CD4-positive, alpha-beta T cell (primary cell): ENCODE measurements at regions not wholly inside any gene's neighbourhood (a gene's known extent, or its start where the extent isn't known, plus 50 kb on each side); places are given as distances from the start of the nearest gene placed in this dataset.
A peak's percentile ranks its signal among the peaks of the same experiment; 100 is the strongest.

Source experiments
- ATAC-seq: fragments of 200-7000 bp; cut with Tn5 transposase; one replicate; pipeline ENCODE4 v1.10.0; 2022; ENCODE audit warnings: mild to moderate bottlenecking; ENCODE audit not compliant: poor library complexity
- CTCF ChIA-PET: fragments of 350-600 bp; sonication (Branson Sonifier 250); formaldehyde crosslinking; loops from one replicate; lab custom pipeline; 2021; ENCODE audit warnings: antibody characterized with exemption, inconsistent platforms; lab: Charles Lee
- POLR2A ChIA-PET: fragments of 350-600 bp; sonication (Branson Sonifier 250); formaldehyde crosslinking; loops from one replicate; lab custom pipeline; 2021; ENCODE audit warnings: antibody characterized with exemption, inconsistent platforms; lab: Charles Lee
- DNase-seq, 14 experiments: peaks; one replicate each; pipeline ENCODE4 v3.0.0-alpha.2; 2013 to 2020; ENCODE audit warnings: mixed read lengths in 2 of 14
- H3K27ac ChIP-seq, 2 donors: one replicate each; pipeline versions ENCODE4 v1.5.1 to v1.7.0; 2013; ENCODE audit warnings: low read length in 2 of 2, low read depth in 1 of 2, mild to moderate bottlenecking in 1 of 2
- H3K27me3 ChIP-seq, 2 experiments: 1 replicate in 1 of 2; 2 replicates in 1 of 2; pipeline versions ENCODE4 v1.6.1 to v1.7.0; 2013; ENCODE audit warnings: low read length in 2 of 2, control low read depth in 1 of 2, mild to moderate bottlenecking in 1 of 2, moderate library complexity in 1 of 2; ENCODE audit not compliant: insufficient read depth in 2 of 2, control insufficient read depth in 1 of 2
- H3K36me3 ChIP-seq: one replicate; pipeline ENCODE4 v1.6.1; 2013; ENCODE audit warnings: low read length, control low read depth; ENCODE audit not compliant: insufficient read depth
- H3K4me1 ChIP-seq: one replicate; pipeline ENCODE4 v1.6.1; 2013; ENCODE audit warnings: low read length, control low read depth; ENCODE audit not compliant: insufficient read depth
- H3K4me3 ChIP-seq: one replicate; pipeline ENCODE4 v1.5.1; 2013; ENCODE audit warnings: mild to moderate bottlenecking, low read length, moderate library complexity
- H3K9me3 ChIP-seq, 2 experiments: 1 replicate in 1 of 2; 2 replicates in 1 of 2; pipeline versions ENCODE4 v1.6.1 to v1.7.0; 2013; ENCODE audit warnings: low read length in 2 of 2, mild to moderate bottlenecking in 2 of 2, control low read depth in 1 of 2, moderate library complexity in 1 of 2; ENCODE audit not compliant: control insufficient read depth in 1 of 2, insufficient read depth in 1 of 2
- H3K27ac Mint-ChIP-seq: one replicate; pipeline ENCODE4 v1.8.0; 2020; ENCODE audit warnings: mixed read lengths
- H3K27me3 Mint-ChIP-seq: one replicate; pipeline ENCODE4 v1.8.0; 2021; ENCODE audit warnings: mixed read lengths
- H3K36me3 Mint-ChIP-seq: one replicate; pipeline ENCODE4 v1.8.0; 2021; ENCODE audit warnings: low read depth, mixed read lengths
- H3K4me1 Mint-ChIP-seq: one replicate; pipeline ENCODE4 v1.8.0; 2021; ENCODE audit warnings: low read depth, mixed read lengths
- H3K4me3 Mint-ChIP-seq: one replicate; pipeline ENCODE4 v1.8.0; 2020; ENCODE audit warnings: mild to moderate bottlenecking, mixed read lengths
- H3K9me3 Mint-ChIP-seq: one replicate; pipeline ENCODE4 v1.8.0; 2020; ENCODE audit warnings: mixed read lengths
- intact Hi-C, 2 experiments: fragments of 100-400 bp; cut with DNase I in 1 of 2; cut with micrococcal nuclease in 1 of 2; formaldehyde crosslinking; loops; one replicate each; pipeline versions ENCODE4 v1.15.1 to v1.9.0; 2023 to 2025; cut with DNase I, micrococcal nuclease
- TF ChIP-seq, protein P1 (sequence below): fragments of 200-600 bp; IDR thresholded peaks from one replicate; pipeline ENCODE4 v1.8.0; 2022; ENCODE audit warnings: antibody characterized with exemption, mild to moderate bottlenecking

DNA sequence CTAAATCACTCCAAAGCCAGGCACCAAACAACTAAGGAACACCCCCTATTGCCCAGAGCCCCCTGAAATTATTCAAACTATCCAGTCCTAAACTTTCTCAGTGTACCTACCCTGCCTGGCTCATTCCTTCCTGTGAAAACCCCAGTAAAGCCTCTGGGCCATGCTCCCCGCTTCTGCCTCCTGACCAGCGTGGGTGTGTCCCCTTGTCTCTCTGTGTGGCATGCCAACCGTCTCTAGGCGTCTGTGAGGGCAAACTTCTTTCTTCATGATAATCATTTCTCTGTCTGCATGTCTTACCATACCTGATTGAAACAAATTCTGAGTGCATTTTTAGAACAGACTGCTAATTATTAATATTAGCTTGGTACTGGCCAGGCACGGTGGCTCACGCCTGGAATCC is 75.1 kb upstream of the EPCAM start:
- DNase-seq (no peak), ATAC-seq (no peak)
- Mint-ChIP-seq H3K27me3 (peaks cover 6% of the 10 kb centered on the region), H3K4me3 (no peak overlapping the region), H3K4me1 (no peaks in the 10 kb centered on the region), H3K27ac (no peak overlapping the region), H3K9me3 (no peaks in the 10 kb centered on the region), H3K36me3 (no peaks in the 10 kb centered on the region)
- H3K27ac ChIP-seq, result no peak overlapping the region
- intact Hi-C loops, result no loop called here
- H3K4me3 ChIP-seq, result no peak overlapping the region
- no peaks in the 10 kb centered on the region for H3K27me3 ChIP-seq
- TF ChIP-seq, protein P1, sequence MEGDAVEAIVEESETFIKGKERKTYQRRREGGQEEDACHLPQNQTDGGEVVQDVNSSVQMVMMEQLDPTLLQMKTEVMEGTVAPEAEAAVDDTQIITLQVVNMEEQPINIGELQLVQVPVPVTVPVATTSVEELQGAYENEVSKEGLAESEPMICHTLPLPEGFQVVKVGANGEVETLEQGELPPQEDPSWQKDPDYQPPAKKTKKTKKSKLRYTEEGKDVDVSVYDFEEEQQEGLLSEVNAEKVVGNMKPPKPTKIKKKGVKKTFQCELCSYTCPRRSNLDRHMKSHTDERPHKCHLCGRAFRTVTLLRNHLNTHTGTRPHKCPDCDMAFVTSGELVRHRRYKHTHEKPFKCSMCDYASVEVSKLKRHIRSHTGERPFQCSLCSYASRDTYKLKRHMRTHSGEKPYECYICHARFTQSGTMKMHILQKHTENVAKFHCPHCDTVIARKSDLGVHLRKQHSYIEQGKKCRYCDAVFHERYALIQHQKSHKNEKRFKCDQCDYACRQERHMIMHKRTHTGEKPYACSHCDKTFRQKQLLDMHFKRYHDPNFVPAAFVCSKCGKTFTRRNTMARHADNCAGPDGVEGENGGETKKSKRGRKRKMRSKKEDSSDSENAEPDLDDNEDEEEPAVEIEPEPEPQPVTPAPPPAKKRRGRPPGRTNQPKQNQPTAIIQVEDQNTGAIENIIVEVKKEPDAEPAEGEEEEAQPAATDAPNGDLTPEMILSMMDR, result no peak
- no peaks in the 10 kb centered on the region for H3K36me3 ChIP-seq
- ChIA-PET CTCF (no interaction called here), POLR2A (no interaction called here)
- no peaks in the 10 kb centered on the region for H3K4me1 ChIP-seq
- no peaks in the 10 kb centered on the region for H3K9me3 ChIP-seq

- DNase-seq (peak in 1 of 14 experiments; percentile 20), ATAC-seq (no peak)
- no peaks in the 10 kb centered on the region for H3K27me3 ChIP-seq
- no peaks in the 10 kb centered on the region for H3K36me3 Mint-ChIP-seq
- no peaks in the 10 kb centered on the region for H3K9me3 ChIP-seq
- H3K4me3 Mint-ChIP-seq, result no peak overlapping the region
- no peaks in the 10 kb centered on the region for H3K36me3 ChIP-seq
- ChIA-PET CTCF (no interaction called here), POLR2A (no interaction called here)
- no peaks in the 10 kb centered on the region for H3K9me3 Mint-ChIP-seq
- no peaks in the 10 kb centered on the region for H3K4me1 ChIP-seq
- TF ChIP-seq, protein P1, result no peak
- H3K27ac Mint-ChIP-seq, result no peak overlapping the region
- no peaks in the 10 kb centered on the region for H3K4me1 Mint-ChIP-seq
- no peak overlapping the region for H3K27ac ChIP-seq
- H3K4me3 ChIP-seq, result no peak overlapping the region
- H3K27me3 Mint-ChIP-seq, result no peaks in the 10 kb centered on the region
- intact Hi-C loops, result no loop called here
These were observed 80.2 kb upstream of the EPCAM start for GRCh38 chr2:47288864-47289263.

DNA sequence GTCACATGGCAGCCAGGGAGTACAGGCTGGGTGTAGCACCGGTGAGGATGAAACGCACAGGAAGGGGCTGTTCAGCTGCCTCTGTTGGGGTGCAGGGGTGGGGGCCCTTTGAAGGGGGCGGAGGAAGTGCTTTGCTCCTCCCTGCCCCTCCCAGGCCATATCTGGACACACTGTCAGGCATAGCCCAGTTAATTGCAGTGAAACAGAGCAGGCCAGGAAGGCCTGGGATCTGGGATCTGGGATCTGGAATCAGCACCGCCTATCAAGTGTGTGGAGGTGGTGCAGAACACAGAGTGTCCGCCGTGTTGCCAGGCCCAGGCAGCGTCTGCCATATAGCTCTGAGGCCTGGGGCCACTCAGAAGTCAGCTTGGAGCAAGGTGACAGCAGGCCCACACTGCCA is 85.5 kb upstream of the EPCAM start:
- TF ChIP-seq, protein P1, result no peak
- no peaks in the 10 kb centered on the region for H3K4me1 Mint-ChIP-seq
- Histone ChIP-seq H3K27ac (no peak overlapping the region), H3K4me3 (no peak overlapping the region), H3K36me3 (no peaks in the 10 kb centered on the region), H3K27me3 (no peaks in the 10 kb centered on the region), H3K4me1 (no peaks in the 10 kb centered on the region), H3K9me3 (no peaks in the 10 kb centered on the region)
- DNase-seq, result no peak
- H3K36me3 Mint-ChIP-seq, result no peaks in the 10 kb centered on the region
- ChIA-PET POLR2A (interaction anchor here (0.6 kb wide), 1 partner anchor 428 kb away, joined by 3 read pairs; no protein-coding TSS in a partner anchor), CTCF (no interaction called here)
- H3K9me3 Mint-ChIP-seq, result no peaks in the 10 kb centered on the region
- intact Hi-C loops, result no loop called here
- ATAC-seq, result no peak
- no peak overlapping the region for H3K27ac Mint-ChIP-seq
- no peak overlapping the region for H3K4me3 Mint-ChIP-seq
- no peaks in the 10 kb centered on the region for H3K27me3 Mint-ChIP-seq
